ENCODE measurements at regions not wholly inside any gene's neighbourhood (a gene's known extent, or its start where the extent isn't known, plus 50 kb on each side); places are given as distances from the start of the nearest gene placed in this dataset.

DNA sequence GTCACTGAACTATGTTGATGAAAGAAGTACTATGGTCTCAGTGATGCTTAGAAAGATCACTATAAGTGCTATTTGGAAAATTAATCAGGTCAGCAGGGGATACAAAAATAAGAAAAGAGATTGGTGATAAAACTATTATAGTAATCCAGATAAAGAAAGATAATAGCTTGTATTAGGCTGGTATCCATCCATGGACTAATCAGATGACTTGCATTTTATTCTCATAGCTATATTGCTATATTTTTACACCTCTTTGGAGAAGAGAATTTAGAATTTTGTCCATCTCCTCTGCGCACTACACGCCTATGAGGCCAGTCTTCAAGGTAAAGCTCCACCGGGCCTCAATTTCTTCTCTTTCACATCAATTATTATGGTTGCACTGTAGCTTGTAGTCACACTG lies 635.1 kb upstream of the DDX18 start:
- no peaks in the 10 kb centered on the region for H4K20me1 ChIP-seq (replicated peaks in 1 of 2; ENCODE audit: control insufficient read depth in 1 of 2, insufficient read depth in 2 of 2, low read length in 2 of 2)
- no peak overlapping the region for H3K9ac ChIP-seq (replicated peaks in 1 of 4; ENCODE audit: extremely low read depth in 1 of 4, low read depth in 3 of 4, low read length in 3 of 4)
- H2BK15ac ChIP-seq (ENCODE audit: low read length), result no peak overlapping the region
- no peak overlapping the region for H3K4me3 ChIP-seq (ENCODE audit: extremely low read depth in 1 of 4, insufficient read depth in 2 of 4, low read depth in 3 of 4, low read length in 4 of 4)
- no peaks in the 10 kb centered on the region for H3K79me2 ChIP-seq (ENCODE audit: control insufficient read depth in 1 of 2, insufficient read depth in 2 of 2, low read length in 2 of 2)
- H2AK5ac ChIP-seq (ENCODE audit: low read depth, low read length), result no peak overlapping the region
- H3K56ac ChIP-seq (replicated peaks; ENCODE audit: insufficient read length, low read depth, low read length), result no peak overlapping the region
- DNase-seq (ENCODE audit: low read depth in 1 of 2, low spot score in 2 of 2) (no peak), FAIRE-seq (no peak)
- WGBS, 2 experiments (ENCODE audit: extremely low coverage in 1 of 2, insufficient coverage in 1 of 2, insufficient read length in 1 of 2, insufficient replicate concordance in 2 of 2, low coverage in 1 of 2, low lambda C conversion rate in 2 of 2, missing lambda C conversion rate in 1 of 2), result 97% methylated on average over 3 of the region's 3 CpGs; no CpG with 5 or more reads in 1 of the 2 experiments
- H3K18ac ChIP-seq (ENCODE audit: extremely low read depth, low read length), result no peak overlapping the region
- no peak overlapping the region for H2BK120ac ChIP-seq (replicated peaks; ENCODE audit: low read depth, low read length)
- H3K4ac ChIP-seq (replicated peaks; ENCODE audit: insufficient read length, low read depth, low read length), result no peak overlapping the region
- H3K27me3 ChIP-seq (replicated peaks in 1 of 4; ENCODE audit: control insufficient read depth in 3 of 4, extremely low read depth in 1 of 4, insufficient read depth in 3 of 4, low read length in 3 of 4), result no peaks in the 10 kb centered on the region
- ChIA-PET POLR2A (ENCODE audit: partially characterized antibody) (no interaction called here), CTCF (ENCODE audit: partially characterized antibody) (interaction anchor here (0.5 to 0.9 kb wide), 2 partner anchors 12 to 395 kb away, joined by 3 to 4 read pairs; no protein-coding TSS in a partner anchor)
- H3K9me3 ChIP-seq (ENCODE audit: insufficient read depth in 2 of 2, low read depth in 1 of 2, low read length in 1 of 2), result no peaks in the 10 kb centered on the region
- H4K5ac ChIP-seq (ENCODE audit: insufficient read length, low read depth, low read length), result no peak overlapping the region
- H3K4me2 ChIP-seq (ENCODE audit: insufficient read depth in 1 of 2, low read depth in 2 of 2, low read length in 2 of 2), result no peak overlapping the region
- H2AFZ ChIP-seq (ENCODE audit: low read length), result no peak overlapping the region
- H2BK5ac ChIP-seq (ENCODE audit: low read depth, low read length), result no peak overlapping the region
- H2BK20ac ChIP-seq (ENCODE audit: low read length), result no peak overlapping the region
- H2BK12ac ChIP-seq (ENCODE audit: low read depth, low read length), result no peak overlapping the region
- H3K14ac ChIP-seq (ENCODE audit: insufficient read length), result no peak overlapping the region
- H3K36me3 ChIP-seq (ENCODE audit: control insufficient read depth in 2 of 4, insufficient read depth in 4 of 4, low read length in 3 of 4), result no peaks in the 10 kb centered on the region
- no peak overlapping the region for H4K8ac ChIP-seq (ENCODE audit: extremely low read depth, insufficient read depth, low read length)
- H3K79me1 ChIP-seq (ENCODE audit: low read depth, low read length), result no peaks in the 10 kb centered on the region
- H3K4me1 ChIP-seq (replicated peaks in 1 of 4; ENCODE audit: control insufficient read depth in 3 of 4, insufficient read depth in 4 of 4, low read length in 3 of 4), result no peaks in the 10 kb centered on the region
- H3K27ac ChIP-seq (ENCODE audit: low read depth, low read length), result no peak overlapping the region
- no peak overlapping the region for H4K91ac ChIP-seq (replicated peaks; ENCODE audit: insufficient read length, low read length)
- H3K23me2 ChIP-seq (ENCODE audit: low read depth, low read length), result no peaks in the 10 kb centered on the region
- H3K23ac ChIP-seq (ENCODE audit: insufficient read length), result no peak overlapping the region
- TF ChIP-seq RAD21 (IDR thresholded peaks at IDR 0.05 in 1 of 2, conservative IDR thresholded peaks at IDR 0.05 in 1 of 2; ENCODE audit: low read depth in 2 of 2, low read length in 2 of 2), result no peak
